Neuronal stem cell (in vitro differentiated cells): ENCODE measurements at regions not wholly inside any gene's neighbourhood (a gene's known extent, or its start where the extent isn't known, plus 50 kb on each side); places are given as distances from the start of the nearest gene placed in this dataset.

Experiments
- DNase-seq: peaks from one replicate; pipeline ENCODE4 v3.0.0-alpha.2; 2013; ENCODE audit warnings: low spot score
- H2AFZ ChIP-seq: one replicate; pipeline ENCODE4 v1.6.1; 2013; ENCODE audit warnings: mild to moderate bottlenecking, low read length, inconsistent platforms
- H2AK5ac ChIP-seq: 2 replicates; pipeline ENCODE4 v1.6.1; 2013; ENCODE audit warnings: low read depth, mild to moderate bottlenecking, inconsistent platforms, low read length, moderate library complexity, mixed read lengths
- H2BK120ac ChIP-seq: 2 replicates; pipeline ENCODE4 v1.6.1; 2013; ENCODE audit warnings: low read depth, mild to moderate bottlenecking, inconsistent platforms, low read length, moderate library complexity, mixed read lengths
- H2BK12ac ChIP-seq: one replicate; pipeline ENCODE4 v1.6.1; 2013; ENCODE audit warnings: low read length, inconsistent platforms
- H2BK15ac ChIP-seq: 2 replicates; pipeline ENCODE4 v1.6.1; 2013; ENCODE audit warnings: mild to moderate bottlenecking, low read length, inconsistent platforms, mixed read lengths
- H2BK5ac ChIP-seq: one replicate; pipeline ENCODE4 v1.6.1; 2013; ENCODE audit warnings: inconsistent platforms, mild to moderate bottlenecking, low read length, moderate library complexity
- H3K14ac ChIP-seq: one replicate; pipeline ENCODE4 v1.6.1; 2013; ENCODE audit warnings: low read length, inconsistent platforms
- H3K18ac ChIP-seq: 2 replicates; pipeline ENCODE4 v1.6.1; 2013; ENCODE audit warnings: low read length, inconsistent platforms
- H3K23ac ChIP-seq: 2 replicates; pipeline ENCODE4 v1.6.1; 2013; ENCODE audit warnings: low read depth, mild to moderate bottlenecking, mixed read lengths, low read length, inconsistent platforms; ENCODE audit not compliant: poor library complexity
- H3K27ac ChIP-seq: replicated peaks from 3 replicates; pipeline ENCODE4 v1.5.1; 2013; ENCODE audit warnings: low read length, inconsistent platforms
- H3K27me3 ChIP-seq, 3 experiments: 2 replicates each; pipeline ENCODE4 v1.6.1; 2013; ENCODE audit warnings: low read length in 3 of 3, mild to moderate bottlenecking in 2 of 3, inconsistent platforms in 1 of 3, low read depth in 1 of 3, mixed read lengths in 1 of 3, moderate library complexity in 1 of 3; ENCODE audit not compliant: control insufficient read depth in 3 of 3, insufficient read depth in 3 of 3
- H3K36me3 ChIP-seq, 2 donors: replicated peaks in 1 of 2; 2 replicates each; pipeline ENCODE4 v1.6.1; 2013; ENCODE audit warnings: low read length in 2 of 2; ENCODE audit not compliant: control insufficient read depth in 2 of 2, insufficient read depth in 2 of 2
- H3K4ac ChIP-seq: 2 replicates; pipeline ENCODE4 v1.6.1; 2013; ENCODE audit warnings: inconsistent platforms, mild to moderate bottlenecking, low read length, moderate library complexity
- H3K4me1 ChIP-seq, 2 donors: 1 replicate in 1 of 2; 2 replicates in 1 of 2; pipeline ENCODE4 v1.6.1; 2013; ENCODE audit warnings: low read length in 2 of 2, low read depth in 1 of 2; ENCODE audit not compliant: control insufficient read depth in 2 of 2, insufficient read depth in 1 of 2
- H3K4me2 ChIP-seq: one replicate; pipeline ENCODE4 v1.6.1; 2013; ENCODE audit warnings: mild to moderate bottlenecking, low read length, inconsistent platforms; ENCODE audit not compliant: insufficient read depth, poor library complexity, severe bottlenecking
- H3K4me3 ChIP-seq, 2 donors: 2 replicates each; pipeline ENCODE4 v1.5.1; 2013; ENCODE audit warnings: low read length in 2 of 2, mild to moderate bottlenecking in 2 of 2, inconsistent platforms in 1 of 2, moderate library complexity in 1 of 2
- H3K79me1 ChIP-seq: one replicate; pipeline ENCODE4 v1.6.1; 2013; ENCODE audit warnings: low read depth, mild to moderate bottlenecking, inconsistent platforms, low read length, moderate library complexity
- H3K9ac ChIP-seq: one replicate; pipeline ENCODE4 v1.6.1; 2013; ENCODE audit warnings: mild to moderate bottlenecking, low read depth, low read length, inconsistent platforms; ENCODE audit not compliant: poor library complexity
- H3K9me3 ChIP-seq, 2 donors: replicated peaks in 1 of 2; 2 replicates each; pipeline versions ENCODE3 to v1.6.1; 2013; ENCODE audit warnings: low read length in 2 of 2, mild to moderate bottlenecking in 2 of 2, inconsistent platforms in 1 of 2, low read depth in 1 of 2, mixed read lengths in 1 of 2, moderate library complexity in 1 of 2; ENCODE audit not compliant: control insufficient read depth in 2 of 2, insufficient read depth in 1 of 2
- H4K8ac ChIP-seq: one replicate; pipeline ENCODE4 v1.6.1; 2013; ENCODE audit warnings: low read depth, mild to moderate bottlenecking, inconsistent platforms, low read length, moderate library complexity
- H4K91ac ChIP-seq: one replicate; pipeline ENCODE4 v1.6.1; 2013; ENCODE audit warnings: low read length, low read depth, mild to moderate bottlenecking, inconsistent platforms; ENCODE audit not compliant: poor library complexity
- WGBS, 2 donors: extraction: QIAGEN DNeasy Blood & Tissue Kit; methylation state at CpG; one replicate each; pipeline ENCODE4 v1.1.7; 2013; ENCODE audit warnings: missing lambda C conversion rate in 2 of 2, mixed read lengths in 1 of 2; ENCODE audit not compliant: insufficient read length in 2 of 2, insufficient replicate concordance in 1 of 2; ENCODE audit errors: extremely low coverage in 2 of 2; 5-methylcytosine and 5-hydroxymethylcytosine counted together

DNA sequence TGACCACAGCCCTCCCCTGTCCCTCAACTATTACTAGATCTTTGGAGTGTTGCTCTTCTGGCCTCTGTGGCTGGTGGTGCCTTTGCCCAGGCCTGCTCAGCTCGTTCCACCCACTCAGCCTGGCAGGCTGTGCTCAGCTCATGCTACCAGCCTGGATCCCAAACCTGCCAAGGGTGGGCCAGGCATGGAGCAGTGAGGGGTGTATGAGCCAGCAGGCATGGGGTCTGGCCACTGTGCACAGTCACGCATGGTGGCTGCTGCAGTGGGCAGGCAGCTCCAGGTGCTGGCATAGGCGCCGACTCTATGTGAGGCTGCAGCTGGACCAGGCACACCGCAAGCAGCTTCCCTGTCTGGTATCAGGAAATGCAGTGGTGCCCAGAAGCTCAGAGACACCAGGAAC lies 449.9 kb downstream of the MATN1 start:
- Histone ChIP-seq H2AK5ac (no peak overlapping the region), H4K8ac (no peak overlapping the region), H3K79me1 (no peaks in the 10 kb centered on the region), H3K9ac (peak overlapping the region; percentile 74), H3K27me3 (no peaks in the 10 kb centered on the region), H3K18ac (peak overlapping the region; percentile 88), H3K4me2 (no peak overlapping the region), H3K4me3 (no peak overlapping the region), H2BK5ac (no peak overlapping the region), H2AFZ (no peak overlapping the region), H3K4ac (peak overlapping the region; percentile 68), H3K14ac (peak overlapping the region; percentile 86), H3K4me1 (peaks cover 0 to 4% of the 10 kb centered on the region in 2 donors), H2BK15ac (peak overlapping the region; percentile 77), H4K91ac (peak overlapping the region; percentile 39), H3K27ac (no peak overlapping the region), H3K23ac (peak overlapping the region; percentile 67), H2BK12ac (peak overlapping the region; percentile 42), H2BK120ac (peak overlapping the region; percentile 36), H3K9me3 (peaks cover 0 to under 1% of the 10 kb centered on the region in 2 donors), H3K36me3 (no peaks in the 10 kb centered on the region)
- DNase-seq: no peak
- whole genome bisulfite sequencing, 2 donors: no CpG with 5 or more reads among the region's 5 CpGs

DNA sequence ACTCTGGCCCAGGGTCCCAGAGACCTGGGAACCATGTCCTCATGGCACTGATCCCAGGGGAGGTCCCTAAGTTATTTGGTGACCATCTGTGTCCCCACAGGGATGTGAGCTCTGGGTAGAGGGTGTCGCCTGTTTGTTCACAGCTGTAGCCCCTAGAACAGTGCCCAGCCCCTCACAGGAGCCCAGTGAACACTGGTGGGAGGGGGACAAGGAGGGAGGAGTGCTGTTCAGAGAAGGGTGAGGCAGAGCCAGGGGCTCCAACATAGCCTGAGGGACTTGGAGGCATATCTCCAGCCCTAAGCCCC lies 450.4 kb downstream of the MATN1 start:
- Histone ChIP-seq H3K4me3 (no peak overlapping the region), H3K23ac (peak overlapping the region; percentile 9), H2BK120ac (peak overlapping the region; percentile 36), H2AFZ (no peak overlapping the region), H3K4me1 (peaks cover 0 to 4% of the 10 kb centered on the region in 2 donors), H3K27me3 (no peaks in the 10 kb centered on the region), H2AK5ac (peak overlapping the region; percentile 42), H3K79me1 (no peaks in the 10 kb centered on the region), H4K8ac (no peak overlapping the region), H2BK12ac (peak overlapping the region; percentile 42), H4K91ac (peak overlapping the region; percentile 39), H3K9ac (peak overlapping the region; percentile 14), H3K4ac (no peak overlapping the region), H3K36me3 (no peaks in the 10 kb centered on the region), H3K27ac (no peak overlapping the region), H3K18ac (peak overlapping the region; percentile 88), H2BK15ac (peak overlapping the region; percentile 77), H3K4me2 (no peak overlapping the region), H3K14ac (peak overlapping the region; percentile 86), H2BK5ac (no peak overlapping the region), H3K9me3 (no peaks in the 10 kb centered on the region)
- no peak for DNase-seq
- no CpG with 5 or more reads among the region's 1 CpG for WGBS, 2 donors

DNA sequence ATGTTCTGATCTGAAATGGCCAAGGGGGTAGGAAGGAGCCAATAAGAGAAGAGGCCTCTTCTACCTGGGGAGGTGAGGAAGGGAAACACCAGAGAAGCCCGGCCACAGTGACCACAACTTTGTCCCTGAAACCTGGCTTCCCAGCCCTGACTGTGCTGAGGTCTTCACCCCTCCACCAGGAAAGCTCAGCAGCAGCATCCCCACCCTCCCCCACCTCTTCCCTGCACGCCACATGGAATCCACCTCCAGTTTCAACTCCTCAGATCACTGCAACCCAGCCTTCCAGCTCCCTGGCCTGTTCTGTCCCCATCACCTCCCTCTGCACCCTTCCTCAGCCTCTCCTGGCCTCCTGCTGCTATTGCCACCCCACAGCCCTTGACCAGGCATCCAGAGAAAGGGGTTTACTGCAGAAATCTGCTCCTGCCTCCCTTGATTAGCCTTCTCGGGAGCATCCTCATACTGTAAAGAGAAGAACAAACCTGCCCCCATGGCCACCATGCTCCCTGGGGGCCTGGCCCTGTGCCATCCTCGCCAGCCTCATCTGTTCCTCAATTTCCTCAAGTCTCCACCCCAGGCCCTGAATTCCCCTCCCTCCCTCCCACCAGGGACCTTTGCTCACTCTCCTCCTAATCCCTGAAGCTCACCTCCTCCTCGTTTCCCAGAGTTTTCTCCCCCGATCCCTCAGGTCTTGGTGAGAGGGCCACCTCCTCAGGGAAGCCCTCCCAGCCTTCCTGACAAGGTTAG lies 450.9 kb downstream of the MATN1 start:
- no CpG with 5 or more reads among the region's 6 CpGs for WGBS, 2 donors
- Histone ChIP-seq H3K4me2 (no peak overlapping the region), H2BK15ac (no peak overlapping the region), H3K9ac (no peak overlapping the region), H3K4me1 (peaks cover 0 to 4% of the 10 kb centered on the region in 2 donors), H3K18ac (peak overlapping the region; percentile 32), H2AFZ (no peak overlapping the region), H2BK120ac (no peak overlapping the region), H3K9me3 (no peaks in the 10 kb centered on the region), H3K27me3 (no peaks in the 10 kb centered on the region), H4K91ac (peak overlapping the region; percentile 39), H3K23ac (no peak overlapping the region), H3K36me3 (no peaks in the 10 kb centered on the region), H4K8ac (no peak overlapping the region), H2BK5ac (no peak overlapping the region), H3K79me1 (no peaks in the 10 kb centered on the region), H2AK5ac (peak overlapping the region; percentile 42), H2BK12ac (no peak overlapping the region), H3K4ac (no peak overlapping the region), H3K27ac (no peak overlapping the region), H3K14ac (no peak overlapping the region), H3K4me3 (no peak overlapping the region)
- DNase-seq: no peak

DNA sequence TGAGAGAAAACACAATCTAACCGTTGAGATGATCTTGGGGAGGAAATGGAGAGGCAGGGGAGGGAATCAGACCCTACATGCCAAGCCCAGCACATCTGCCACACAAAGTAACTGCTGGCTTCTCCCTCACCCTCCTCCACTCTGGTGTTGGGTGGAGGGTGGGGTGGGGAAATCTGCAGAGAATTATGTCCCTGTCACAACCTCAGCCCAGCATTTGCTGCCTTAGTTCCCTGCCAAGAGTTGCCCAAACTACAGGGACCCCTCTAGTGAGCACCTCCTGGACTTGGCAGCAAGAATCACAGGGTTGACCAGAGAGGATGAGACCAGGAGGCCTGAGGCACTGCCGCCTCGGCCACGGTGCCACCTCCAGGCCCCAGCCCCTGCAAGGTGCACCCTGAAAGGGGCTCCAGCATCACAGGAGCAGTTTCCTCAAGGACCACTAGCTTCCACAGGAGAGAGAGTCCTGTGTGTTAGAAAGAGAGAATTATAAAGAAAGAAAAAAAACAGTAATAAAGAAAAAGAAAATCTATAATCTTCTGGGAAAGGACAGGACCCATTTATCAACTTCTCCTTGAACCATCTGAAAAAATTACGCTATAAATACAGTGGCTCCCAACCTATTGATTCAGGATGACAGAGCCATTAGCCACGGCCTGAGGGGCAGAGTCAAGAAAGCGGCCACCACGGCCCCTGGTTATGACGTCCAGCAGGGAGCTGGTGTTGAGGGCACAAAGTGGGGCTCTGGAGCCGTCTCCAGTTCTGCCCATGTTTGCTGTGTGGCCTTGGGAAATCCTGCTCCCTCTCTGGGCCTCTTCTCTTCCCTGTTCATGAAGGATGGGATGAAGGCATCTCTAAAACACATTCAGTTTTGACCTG lies 451.7 kb downstream of the MATN1 start:
- DNase-seq: no peak

More for the DNA sequence above, 451.7 kb downstream of the MATN1 start:
- WGBS, 2 donors: no CpG with 5 or more reads among the region's 10 CpGs
- H3K36me3 ChIP-seq: no peaks in the 10 kb centered on the region
- H3K4me2 ChIP-seq: no peak overlapping the region
- H3K23ac ChIP-seq: peak overlapping the region; percentile 39
- peak overlapping the region; percentile 47 for H2BK5ac ChIP-seq
- no peak overlapping the region for H3K27ac ChIP-seq
- no peak overlapping the region for H4K91ac ChIP-seq
- peak overlapping the region; percentile 44 for H3K18ac ChIP-seq
- H3K9ac ChIP-seq: no peak overlapping the region
- H3K79me1 ChIP-seq: no peaks in the 10 kb centered on the region
- H3K27me3 ChIP-seq: no peaks in the 10 kb centered on the region
- H3K4me3 ChIP-seq: no peak overlapping the region
- peak overlapping the region; percentile 95 for H2AK5ac ChIP-seq
- H2BK12ac ChIP-seq: peak overlapping the region; percentile 82
- peaks cover 0 to 4% of the 10 kb centered on the region in 2 donors for H3K4me1 ChIP-seq
- no peak overlapping the region for H3K4ac ChIP-seq
- peak overlapping the region; percentile 43 for H2BK15ac ChIP-seq
- H4K8ac ChIP-seq: no peak overlapping the region
- no peak overlapping the region for H2AFZ ChIP-seq
- no peak overlapping the region for H3K14ac ChIP-seq
- H3K9me3 ChIP-seq: no peaks in the 10 kb centered on the region
- no peak overlapping the region for H2BK120ac ChIP-seq
